SK-N-SH (cell line): ENCODE measurements at regions not wholly inside any gene's neighbourhood (a gene's known extent, or its start where the extent isn't known, plus 50 kb on each side); places are given as distances from the start of the nearest gene placed in this dataset.

Experiments
- CTCF ChIA-PET: fragments of 300-600, 350-600 bp; formaldehyde crosslinking; extraction: SDS; loops from one replicate; lab custom pipeline; 2021; lab: Yijun Ruan, JAX
- POLR2A ChIA-PET: fragments of 350-600 bp; sonication (Branson Sonifier 250); formaldehyde crosslinking; extraction: SDS; loops from one replicate; lab custom pipeline; 2020; ENCODE audit warnings: antibody characterized with exemption, inconsistent platforms; lab: Yijun Ruan, JAX
- DNase-seq: peaks from one replicate; pipeline ENCODE4 v3.0.0; 2012
- H2AFZ ChIP-seq: fragments of 200-600 bp; sonication (generic); 2 replicates; pipeline ENCODE4 v1.8.1; 2016; ENCODE audit warnings: antibody characterized with exemption, mild to moderate bottlenecking, low read depth
- H3F3A ChIP-seq: fragments of 200-600 bp; sonication (generic); replicated peaks from 2 replicates; pipeline ENCODE3; 2016; ENCODE audit warnings: antibody characterized with exemption, mild to moderate bottlenecking; ENCODE audit not compliant: insufficient read depth
- H3K27ac ChIP-seq, 2 experiments: fragments of 200-500 bp in 1 of 2; fragments of 200-600 bp in 1 of 2; sonication (Bioruptor generic) in 1 of 2; sonication (generic), shearing (Covaris generic) in 1 of 2; 2 replicates each; pipeline versions ENCODE4 v1.5.1 to v1.6.1; 2014 to 2016; ENCODE audit warnings: low read depth in 2 of 2, inconsistent platforms in 1 of 2, low read length in 1 of 2, mild to moderate bottlenecking in 1 of 2, mixed read lengths in 1 of 2
- H3K27me3 ChIP-seq: fragments of 200-600 bp; sonication (generic), shearing (Covaris generic); 2 replicates; pipeline ENCODE4 v1.6.1; 2016; ENCODE audit warnings: mixed run types; ENCODE audit not compliant: insufficient read depth
- H3K36me3 ChIP-seq, 2 experiments: fragments of 200-500 bp in 1 of 2; fragments of 200-600 bp in 1 of 2; sonication (Bioruptor generic) in 1 of 2; sonication (generic) in 1 of 2; replicated peaks in 1 of 2; 2 replicates each; pipeline versions ENCODE3 to v1.5.1; 2014 to 2016; ENCODE audit warnings: low read length in 1 of 2, mild to moderate bottlenecking in 1 of 2; ENCODE audit not compliant: insufficient read depth in 2 of 2, control insufficient read depth in 1 of 2
- H3K4me1 ChIP-seq, 2 experiments: fragments of 200-500 bp in 1 of 2; fragments of 200-600 bp in 1 of 2; sonication (Bioruptor generic) in 1 of 2; sonication (generic), shearing (Covaris generic) in 1 of 2; 2 replicates each; pipeline versions ENCODE4 v1.5.1 to v1.6.1; 2014 to 2016; ENCODE audit warnings: low read depth in 1 of 2, low read length in 1 of 2, mixed run types in 1 of 2; ENCODE audit not compliant: insufficient read depth in 2 of 2, control insufficient read depth in 1 of 2
- H3K4me2 ChIP-seq: fragments of 200-600 bp; sonication (generic), shearing (Covaris generic); 2 replicates; pipeline ENCODE4 v1.6.1; 2017; ENCODE audit warnings: mixed run types
- H3K4me3 ChIP-seq, 2 experiments: fragments of 200-500 bp in 1 of 2; fragments of 200-600 bp in 1 of 2; sonication (Bioruptor generic) in 1 of 2; sonication (generic), shearing (Covaris generic) in 1 of 2; 2 replicates each; pipeline versions ENCODE4 v1.5.1 to v1.8.1; 2014 to 2016; ENCODE audit warnings: low read depth in 2 of 2, inconsistent platforms in 1 of 2, low read length in 1 of 2, mild to moderate bottlenecking in 1 of 2, mixed read lengths in 1 of 2, moderate library complexity in 1 of 2
- H3K79me2 ChIP-seq: fragments of 200-600 bp; sonication (generic); 2 replicates; pipeline ENCODE4 v1.8.1; 2017; ENCODE audit warnings: mild to moderate bottlenecking; ENCODE audit not compliant: insufficient read depth
- H3K9ac ChIP-seq: fragments of 200-600 bp; sonication (generic); 2 replicates; pipeline ENCODE4 v1.6.1; 2017; ENCODE audit warnings: mixed run types
- H3K9me2 ChIP-seq: fragments of 200-600 bp; sonication (generic); 2 replicates; pipeline ENCODE4 v1.6.1; 2017; ENCODE audit warnings: mixed run types
- H3K9me3 ChIP-seq: fragments of 200-600 bp; sonication (generic); 2 replicates; pipeline ENCODE4 v1.6.1; 2017; ENCODE audit warnings: mixed run types, mild to moderate bottlenecking, moderate library complexity
- H4K20me1 ChIP-seq: fragments of 200-600 bp; sonication (generic); 2 replicates; pipeline ENCODE4 v1.6.1; 2017; ENCODE audit warnings: mild to moderate bottlenecking, mixed run types; ENCODE audit not compliant: insufficient read depth
- CHD2 ChIP-seq: fragments of 150-350 bp; IDR thresholded peaks from 2 replicates; pipeline ENCODE4 v1.6.1; 2018; ENCODE audit warnings: low read length; ENCODE audit not compliant: partially characterized antibody
- CTCF ChIP-seq: fragments of 200-600 bp; sonication (generic); IDR thresholded peaks from 2 replicates; pipeline ENCODE4 v1.6.1; 2017; ENCODE audit warnings: antibody characterized with exemption, mild to moderate bottlenecking, moderate library complexity
- EP300 ChIP-seq, 2 experiments: IDR thresholded peaks; 2 replicates each; pipeline versions ENCODE4 v1.4.0 to v1.6.1; 2012; ENCODE audit warnings: borderline replicate concordance in 1 of 2, low read depth in 1 of 2, low read length in 1 of 2
- EZH2phosphoT487 ChIP-seq: fragments of 200-600 bp; sonication (generic); IDR thresholded peaks from 2 replicates; pipeline ENCODE4 v1.6.1; 2017; ENCODE audit warnings: low read depth, mixed run types, mild to moderate bottlenecking, antibody characterized with exemption, moderate library complexity, borderline replicate concordance
- FOSL2 ChIP-seq: IDR thresholded peaks from 2 replicates; pipeline ENCODE4 v1.4.0; 2012; ENCODE audit warnings: low read depth, mild to moderate bottlenecking, moderate library complexity, borderline replicate concordance
- GATA2 ChIP-seq: sonication (generic); formaldehyde crosslinking; IDR thresholded peaks from 2 replicates; pipeline ENCODE4 v1.5.0; 2020; ENCODE audit warnings: mild to moderate bottlenecking, missing genetic modification reagents
- MEF2A ChIP-seq: IDR thresholded peaks from 2 replicates; pipeline ENCODE4 v1.4.0; 2012; ENCODE audit warnings: low read depth, borderline replicate concordance
- MXI1 ChIP-seq: IDR thresholded peaks from 2 replicates; pipeline ENCODE4 v1.6.1; 2012; ENCODE audit warnings: mild to moderate bottlenecking, low read depth, low read length, improper control_type of control experiment
- NFIC ChIP-seq: IDR thresholded peaks from 2 replicates; pipeline ENCODE4 v1.4.0; 2012; ENCODE audit warnings: borderline replicate concordance
- PBX3 ChIP-seq: IDR thresholded peaks from 2 replicates; pipeline ENCODE4; 2012
- RAD21 ChIP-seq: IDR thresholded peaks from 2 replicates; pipeline ENCODE4 v1.6.1; 2012; ENCODE audit warnings: mild to moderate bottlenecking, low read length
- RFX5 ChIP-seq: IDR thresholded peaks from 2 replicates; pipeline ENCODE4 v1.6.1; 2012; ENCODE audit warnings: mild to moderate bottlenecking, improper control_type of control experiment, low read length
- RXRA ChIP-seq: IDR thresholded peaks from 2 replicates; pipeline ENCODE4 v1.4.0; 2012; ENCODE audit warnings: low read depth, mild to moderate bottlenecking, borderline replicate concordance
- SMC3 ChIP-seq: IDR thresholded peaks from 2 replicates; pipeline ENCODE4 v1.6.1; 2012; ENCODE audit warnings: low read depth, low read length, improper control_type of control experiment
- TAF1 ChIP-seq: IDR thresholded peaks from 2 replicates; pipeline ENCODE4 v1.6.1; 2012; ENCODE audit warnings: low read depth, mild to moderate bottlenecking, low read length, moderate library complexity, borderline replicate concordance
- TCF12 ChIP-seq: IDR thresholded peaks from 2 replicates; pipeline ENCODE4 v1.4.0; 2012
- USF2 ChIP-seq: fragments of 150-350 bp; IDR thresholded peaks from 2 replicates; pipeline ENCODE4 v1.6.1; 2017; ENCODE audit warnings: antibody characterized with exemption, low read length, low read depth, borderline replicate concordance
- ZBTB33 ChIP-seq: IDR thresholded peaks from 2 replicates; pipeline ENCODE4 v1.4.0; 2012; ENCODE audit warnings: low read depth, borderline replicate concordance
- WGBS: methylation state at CpG from one replicate; pipeline ENCODE4 v1.1.6; 2017; ENCODE audit warnings: low lambda C conversion rate; 5-methylcytosine and 5-hydroxymethylcytosine counted together

GRCh38 chr9:16951502-16951901 is 81.0 kb upstream of the BNC2 start:
- Histone ChIP-seq H3K27ac (no peak overlapping the region), H3F3A (no peaks in the 10 kb centered on the region), H3K36me3 (no peaks in the 10 kb centered on the region), H4K20me1 (no peaks in the 10 kb centered on the region), H3K27me3 (no peaks in the 10 kb centered on the region), H3K9ac (no peak overlapping the region), H3K79me2 (no peaks in the 10 kb centered on the region), H3K9me2 (no peaks in the 10 kb centered on the region), H3K4me2 (no peak overlapping the region), H2AFZ (no peak overlapping the region), H3K9me3 (no peaks in the 10 kb centered on the region), H3K4me1 (no peaks in the 10 kb centered on the region), H3K4me3 (no peak overlapping the region)
- DNase-seq: no peak
- CTCF ChIA-PET: no interaction called here
- POLR2A ChIA-PET: no interaction called here
- WGBS: 68% methylated on average over 2 of the region's 2 CpGs
- TF ChIP-seq PBX3: no peak
- TF ChIP-seq EZH2phosphoT487: no peak
- no peak for TF ChIP-seq NFIC
- no peak for TF ChIP-seq GATA2
- no peak for TF ChIP-seq TAF1
- TF ChIP-seq FOSL2: no peak
- no peak for TF ChIP-seq SMC3
- TF ChIP-seq RXRA: no peak
- TF ChIP-seq RFX5: no peak
- TF ChIP-seq ZBTB33: no peak
- TF ChIP-seq USF2: no peak
- TF ChIP-seq MXI1: no peak
- TF ChIP-seq TCF12: no peak
- no peak for TF ChIP-seq CTCF
- no peak for TF ChIP-seq MEF2A
- no peak for TF ChIP-seq EP300 (IDR thresholded peaks at IDR 0.05; ENCODE audit: borderline replicate concordance in 1 of 2, low read depth in 1 of 2, low read length in 1 of 2)
- TF ChIP-seq RAD21: no peak
- TF ChIP-seq CHD2: no peak
